ENCODE measurements at regions not wholly inside any gene's neighbourhood (a gene's known extent, or its start where the extent isn't known, plus 50 kb on each side); places are given as distances from the start of the nearest gene placed in this dataset.
"Not testable (repeated sequence)": the region's sequence is repeated elsewhere in the genome, so short reads cannot be mapped to it uniquely, and the experiment has no call there.

- not testable (repeated sequence) for H3K27me3 ChIP-seq (ENCODE audit: control insufficient read depth, insufficient read depth, low read length); H3K27ac ChIP-seq (ENCODE audit: low read depth, low read length); H3K4me3 ChIP-seq (ENCODE audit: low read length); H3K4me1 ChIP-seq (ENCODE audit: control insufficient read depth, insufficient read depth, low read length); H3K9ac ChIP-seq (ENCODE audit: low read length); H3K36me3 ChIP-seq (ENCODE audit: control insufficient read depth, insufficient read depth, low read length)
Observed at GRCh38 chr11:43168241-43168640, 143.6 kb upstream of the API5 start.

- Histone ChIP-seq H3K4me3 (ENCODE audit: low read length) (no peak overlapping the region), H3K27me3 (ENCODE audit: control insufficient read depth, insufficient read depth, low read length) (no peaks in the 10 kb centered on the region), H3K9ac (ENCODE audit: low read length) (no peak overlapping the region), H3K27ac (ENCODE audit: low read depth, low read length) (no peak overlapping the region), H3K4me1 (ENCODE audit: control insufficient read depth, insufficient read depth, low read length) (no peaks in the 10 kb centered on the region), H3K36me3 (ENCODE audit: control insufficient read depth, insufficient read depth, low read length) (no peaks in the 10 kb centered on the region)
Observed at GRCh38 chr11:43172477-43172876, 139.3 kb upstream of the API5 start.

GRCh38 chr11:43177975-43178374 is 133.8 kb upstream of the API5 start:
- Histone ChIP-seq H3K36me3 (ENCODE audit: control insufficient read depth, insufficient read depth, low read length) (no peaks in the 10 kb centered on the region), H3K9ac (ENCODE audit: low read length) (no peak overlapping the region), H3K27me3 (ENCODE audit: control insufficient read depth, insufficient read depth, low read length) (no peaks in the 10 kb centered on the region), H3K27ac (ENCODE audit: low read depth, low read length) (no peak overlapping the region), H3K4me3 (ENCODE audit: low read length) (no peak overlapping the region), H3K4me1 (ENCODE audit: control insufficient read depth, insufficient read depth, low read length) (no peaks in the 10 kb centered on the region)

- not testable (repeated sequence) for H3K36me3 ChIP-seq (ENCODE audit: control insufficient read depth, insufficient read depth, low read length); H3K4me3 ChIP-seq (ENCODE audit: low read length); H3K9ac ChIP-seq (ENCODE audit: low read length); H3K27me3 ChIP-seq (ENCODE audit: control insufficient read depth, insufficient read depth, low read length); H3K27ac ChIP-seq (ENCODE audit: low read depth, low read length); H3K4me1 ChIP-seq (ENCODE audit: control insufficient read depth, insufficient read depth, low read length)
Observed at GRCh38 chr11:43194459-43194858, 117.3 kb upstream of the API5 start.

GRCh38 chr11:43197379-43197778 is 114.4 kb upstream of the API5 start:
- no peak overlapping the region for H3K27ac ChIP-seq (ENCODE audit: low read depth, low read length)

GRCh38 chr11:43200031-43200430 is 111.8 kb upstream of the API5 start:
- Histone ChIP-seq H3K27me3 (ENCODE audit: control insufficient read depth, insufficient read depth, low read length) (no peaks in the 10 kb centered on the region), H3K36me3 (ENCODE audit: control insufficient read depth, insufficient read depth, low read length) (no peaks in the 10 kb centered on the region), H3K9ac (ENCODE audit: low read length) (no peak overlapping the region), H3K27ac (ENCODE audit: low read depth, low read length) (no peak overlapping the region), H3K4me3 (ENCODE audit: low read length) (no peak overlapping the region), H3K4me1 (ENCODE audit: control insufficient read depth, insufficient read depth, low read length) (no peaks in the 10 kb centered on the region)

More at GRCh38 chr11:43197379-43197778, 114.4 kb upstream of the API5 start:
- H3K4me3 ChIP-seq (ENCODE audit: low read length) = no peak overlapping the region
- no peak overlapping the region for H3K9ac ChIP-seq (ENCODE audit: low read length)
- H3K4me1 ChIP-seq (ENCODE audit: control insufficient read depth, insufficient read depth, low read length) = no peaks in the 10 kb centered on the region
- no peaks in the 10 kb centered on the region for H3K36me3 ChIP-seq (ENCODE audit: control insufficient read depth, insufficient read depth, low read length)
- H3K27me3 ChIP-seq (ENCODE audit: control insufficient read depth, insufficient read depth, low read length) = no peaks in the 10 kb centered on the region

GRCh38 chr11:43212279-43212678 is 99.5 kb upstream of the API5 start:
- Histone ChIP-seq H3K4me1 (ENCODE audit: control insufficient read depth, insufficient read depth, low read length) (no peaks in the 10 kb centered on the region), H3K4me3 (ENCODE audit: low read length) (no peak overlapping the region), H3K27me3 (ENCODE audit: control insufficient read depth, insufficient read depth, low read length) (no peaks in the 10 kb centered on the region), H3K36me3 (ENCODE audit: control insufficient read depth, insufficient read depth, low read length) (no peaks in the 10 kb centered on the region), H3K9ac (ENCODE audit: low read length) (no peak overlapping the region), H3K27ac (ENCODE audit: low read depth, low read length) (no peak overlapping the region)

- no peaks in the 10 kb centered on the region for H3K27me3 ChIP-seq (ENCODE audit: control insufficient read depth, insufficient read depth, low read length)
- H3K27ac ChIP-seq (ENCODE audit: low read depth, low read length) = no peak overlapping the region
- no peaks in the 10 kb centered on the region for H3K4me1 ChIP-seq (ENCODE audit: control insufficient read depth, insufficient read depth, low read length)
Observed at GRCh38 chr11:43214471-43214870, 97.3 kb upstream of the API5 start.

GRCh38 chr11:43217849-43218248 is 93.9 kb upstream of the API5 start:
- no peaks in the 10 kb centered on the region for H3K36me3 ChIP-seq (ENCODE audit: control insufficient read depth, insufficient read depth, low read length)
- no peak overlapping the region for H3K27ac ChIP-seq (ENCODE audit: low read depth, low read length)
- no peaks in the 10 kb centered on the region for H3K27me3 ChIP-seq (ENCODE audit: control insufficient read depth, insufficient read depth, low read length)
- no peaks in the 10 kb centered on the region for H3K4me1 ChIP-seq (ENCODE audit: control insufficient read depth, insufficient read depth, low read length)
- no peak overlapping the region for H3K4me3 ChIP-seq (ENCODE audit: low read length)
- no peak overlapping the region for H3K9ac ChIP-seq (ENCODE audit: low read length)

More at GRCh38 chr11:43214471-43214870, 97.3 kb upstream of the API5 start:
- H3K4me3 ChIP-seq (ENCODE audit: low read length) = no peak overlapping the region
- H3K9ac ChIP-seq (ENCODE audit: low read length) = no peak overlapping the region
- H3K36me3 ChIP-seq (ENCODE audit: control insufficient read depth, insufficient read depth, low read length) = no peaks in the 10 kb centered on the region

GRCh38 chr11:43222215-43222614 is 89.6 kb upstream of the API5 start:
- Histone ChIP-seq H3K4me1 (ENCODE audit: control insufficient read depth, insufficient read depth, low read length) (no peaks in the 10 kb centered on the region), H3K36me3 (ENCODE audit: control insufficient read depth, insufficient read depth, low read length) (no peaks in the 10 kb centered on the region), H3K4me3 (ENCODE audit: low read length) (no peak overlapping the region), H3K27ac (ENCODE audit: low read depth, low read length) (no peak overlapping the region), H3K27me3 (ENCODE audit: control insufficient read depth, insufficient read depth, low read length) (no peaks in the 10 kb centered on the region), H3K9ac (ENCODE audit: low read length) (no peak overlapping the region)

GRCh38 chr11:43223026-43223425 is 88.8 kb upstream of the API5 start:
- no peak overlapping the region for H3K4me3 ChIP-seq (ENCODE audit: low read length)
- no peaks in the 10 kb centered on the region for H3K4me1 ChIP-seq (ENCODE audit: control insufficient read depth, insufficient read depth, low read length)
- no peak overlapping the region for H3K9ac ChIP-seq (ENCODE audit: low read length)
- H3K36me3 ChIP-seq (ENCODE audit: control insufficient read depth, insufficient read depth, low read length) = no peaks in the 10 kb centered on the region
- H3K27ac ChIP-seq (ENCODE audit: low read depth, low read length) = no peak overlapping the region
- H3K27me3 ChIP-seq (ENCODE audit: control insufficient read depth, insufficient read depth, low read length) = no peaks in the 10 kb centered on the region

GRCh38 chr11:43234881-43235280 is 76.9 kb upstream of the API5 start:
- H3K4me3 ChIP-seq (ENCODE audit: low read length) = no peak overlapping the region
- H3K36me3 ChIP-seq (ENCODE audit: control insufficient read depth, insufficient read depth, low read length) = no peaks in the 10 kb centered on the region
- no peaks in the 10 kb centered on the region for H3K27me3 ChIP-seq (ENCODE audit: control insufficient read depth, insufficient read depth, low read length)
- no peak overlapping the region for H3K27ac ChIP-seq (ENCODE audit: low read depth, low read length)
- no peak overlapping the region for H3K9ac ChIP-seq (ENCODE audit: low read length)
- no peaks in the 10 kb centered on the region for H3K4me1 ChIP-seq (ENCODE audit: control insufficient read depth, insufficient read depth, low read length)

GRCh38 chr11:43238341-43238740 is 73.5 kb upstream of the API5 start:
- Histone ChIP-seq H3K9ac (ENCODE audit: low read length) (no peak overlapping the region), H3K4me3 (ENCODE audit: low read length) (no peak overlapping the region), H3K36me3 (ENCODE audit: control insufficient read depth, insufficient read depth, low read length) (no peaks in the 10 kb centered on the region), H3K4me1 (ENCODE audit: control insufficient read depth, insufficient read depth, low read length) (no peaks in the 10 kb centered on the region), H3K27ac (ENCODE audit: low read depth, low read length) (no peak overlapping the region), H3K27me3 (ENCODE audit: control insufficient read depth, insufficient read depth, low read length) (no peaks in the 10 kb centered on the region)

Measured in rectal smooth muscle tissue (tissue), 1 donor.